Natural killer cell (primary cell): ENCODE measurements at regions not wholly inside any gene's neighbourhood (a gene's known extent, or its start where the extent isn't known, plus 50 kb on each side); places are given as distances from the start of the nearest gene placed in this dataset.

ENCODE experiments used
- ATAC-seq, 3 donors: fragments of 150-1000 bp in 2 of 3; fragments of 200-7000 bp in 1 of 3; cut with Tn5 transposase; 1 replicate in 1 of 3; 2 replicates in 2 of 3; pipeline ENCODE4 v1.10.0; 2021; ENCODE audit warnings: mild to moderate bottlenecking in 2 of 3, moderate library complexity in 2 of 3
- DNase-seq, 2 donors: peaks; one replicate each; pipeline versions ENCODE4 v3.0.0 to v3.0.0-alpha.2; 2013 to 2021; ENCODE audit warnings: mixed read lengths in 1 of 2
- H3K27ac ChIP-seq: one replicate; pipeline ENCODE4 v1.5.1; 2013; ENCODE audit warnings: mild to moderate bottlenecking, low read length
- H3K27me3 ChIP-seq: one replicate; pipeline ENCODE4 v1.6.1; 2013; ENCODE audit warnings: low read length; ENCODE audit not compliant: control insufficient read depth, insufficient read depth
- H3K36me3 ChIP-seq: one replicate; pipeline ENCODE4 v1.6.1; 2013; ENCODE audit warnings: low read length; ENCODE audit not compliant: control insufficient read depth, insufficient read depth
- H3K4me1 ChIP-seq: one replicate; pipeline ENCODE4 v1.6.1; 2013; ENCODE audit warnings: low read length; ENCODE audit not compliant: control insufficient read depth, insufficient read depth
- H3K4me3 ChIP-seq: one replicate; pipeline ENCODE4 v1.5.1; 2013; ENCODE audit warnings: low read length
- H3K9me3 ChIP-seq: one replicate; pipeline ENCODE4 v1.6.1; 2013; ENCODE audit warnings: low read length; ENCODE audit not compliant: control insufficient read depth, insufficient read depth
- H3K27ac Mint-ChIP-seq, 2 donors: one replicate each; pipeline ENCODE4 v1.8.0; 2022; ENCODE audit warnings: mild to moderate bottlenecking in 2 of 2, mixed read lengths in 2 of 2, moderate library complexity in 1 of 2
- H3K27me3 Mint-ChIP-seq, 2 donors: one replicate each; pipeline ENCODE4 v1.8.0; 2022; ENCODE audit warnings: low read depth in 2 of 2, mixed read lengths in 2 of 2
- H3K36me3 Mint-ChIP-seq: one replicate; pipeline ENCODE4 v1.8.0; 2022; ENCODE audit warnings: mixed read lengths
- H3K4me1 Mint-ChIP-seq, 2 donors: one replicate each; pipeline ENCODE4 v1.8.0; 2022; ENCODE audit warnings: mixed read lengths in 2 of 2
- H3K4me3 Mint-ChIP-seq: one replicate; pipeline ENCODE4 v1.8.0; 2022; ENCODE audit warnings: mild to moderate bottlenecking, moderate library complexity, mixed read lengths
- H3K9me3 Mint-ChIP-seq, 2 donors: one replicate each; pipeline ENCODE4 v1.8.0; 2022; ENCODE audit warnings: mixed read lengths in 2 of 2
- CTCF ChIP-seq: fragments of 200-600 bp; IDR thresholded peaks from one replicate; pipeline ENCODE4 v1.8.0; 2022; ENCODE audit warnings: antibody characterized with exemption
- WGBS: methylation state at CpG from one replicate; pipeline ENCODE4 v1.1.7; 2013; ENCODE audit warnings: missing lambda C conversion rate; ENCODE audit not compliant: insufficient coverage; 5-methylcytosine and 5-hydroxymethylcytosine counted together
- intact Hi-C: fragments of 100-400 bp; cut with micrococcal nuclease; formaldehyde crosslinking; loops from one replicate; pipeline ENCODE4 v1.14.2; 2022

- Mint-ChIP-seq H3K27ac (no peak overlapping the region), H3K4me3 (no peak overlapping the region), H3K27me3 (no peaks in the 10 kb centered on the region), H3K36me3 (no peaks in the 10 kb centered on the region), H3K9me3 (peaks cover 7 to 11% of the 10 kb centered on the region in 2 donors), H3K4me1 (no peaks in the 10 kb centered on the region)
- TF ChIP-seq CTCF = no peak
- Histone ChIP-seq H3K27me3 (no peaks in the 10 kb centered on the region), H3K9me3 (no peaks in the 10 kb centered on the region), H3K27ac (no peak overlapping the region), H3K36me3 (no peaks in the 10 kb centered on the region), H3K4me3 (no peak overlapping the region), H3K4me1 (no peaks in the 10 kb centered on the region)
- ATAC-seq (no peak), DNase-seq (no peak)
- intact Hi-C loops = no loop called here
- no CpG with 5 or more reads among the region's 1 CpG for WGBS
Measured at GRCh38 chr12:60724475-60724874, 1128.6 kb downstream of the SLC16A7 start.

GRCh38 chr12:60724984-60725383 lies 1129.2 kb downstream of the SLC16A7 start:
- Mint-ChIP-seq H3K27ac (no peak overlapping the region), H3K4me3 (no peak overlapping the region), H3K9me3 (peaks cover 7 to 11% of the 10 kb centered on the region in 2 donors), H3K27me3 (no peaks in the 10 kb centered on the region), H3K4me1 (no peaks in the 10 kb centered on the region), H3K36me3 (no peaks in the 10 kb centered on the region)
- Histone ChIP-seq H3K4me1 (no peaks in the 10 kb centered on the region), H3K27me3 (no peaks in the 10 kb centered on the region), H3K9me3 (no peaks in the 10 kb centered on the region), H3K27ac (no peak overlapping the region), H3K4me3 (no peak overlapping the region), H3K36me3 (no peaks in the 10 kb centered on the region)
- intact Hi-C loops = no loop called here
- TF ChIP-seq CTCF = no peak
- no peak for ATAC-seq
- no peak for DNase-seq

- Mint-ChIP-seq H3K4me1 (no peaks in the 10 kb centered on the region), H3K9me3 (peaks cover 15 to 32% of the 10 kb centered on the region in 2 donors), H3K27me3 (no peaks in the 10 kb centered on the region), H3K27ac (no peak overlapping the region), H3K4me3 (no peak overlapping the region), H3K36me3 (peaks cover 12% of the 10 kb centered on the region)
- no peaks in the 10 kb centered on the region for H3K4me1 ChIP-seq
- H3K9me3 ChIP-seq = peaks cover 3% of the 10 kb centered on the region
- no peak for ATAC-seq
- TF ChIP-seq CTCF = no peak
- no peaks in the 10 kb centered on the region for H3K36me3 ChIP-seq
- H3K4me3 ChIP-seq = no peak overlapping the region
- H3K27ac ChIP-seq = no peak overlapping the region
- WGBS = 88% methylated on average over 1 of the region's 1 CpG
- no peaks in the 10 kb centered on the region for H3K27me3 ChIP-seq
- intact Hi-C loops = no loop called here
- DNase-seq = no peak
Measured at GRCh38 chr12:60752589-60752988, 1156.8 kb downstream of the SLC16A7 start.

- Mint-ChIP-seq H3K4me1 (no peaks in the 10 kb centered on the region), H3K27me3 (no peaks in the 10 kb centered on the region), H3K9me3 (peaks cover 8 to 15% of the 10 kb centered on the region in 2 donors), H3K27ac (no peak overlapping the region), H3K36me3 (peaks cover 7% of the 10 kb centered on the region), H3K4me3 (no peak overlapping the region)
- Histone ChIP-seq H3K27me3 (no peaks in the 10 kb centered on the region), H3K4me1 (no peaks in the 10 kb centered on the region), H3K9me3 (no peaks in the 10 kb centered on the region), H3K36me3 (no peaks in the 10 kb centered on the region), H3K4me3 (no peak overlapping the region), H3K27ac (no peak overlapping the region)
- no peak for TF ChIP-seq CTCF
- WGBS = no CpG with 5 or more reads among the region's 1 CpG
- ATAC-seq (no peak), DNase-seq (no peak)
- intact Hi-C loops = no loop called here
Measured at GRCh38 chr12:60758224-60758623, 1162.4 kb downstream of the SLC16A7 start.
